IPS-11a (cell line): ENCODE measurements at regions not wholly inside any gene's neighbourhood (a gene's known extent, or its start where the extent isn't known, plus 50 kb on each side); places are given as distances from the start of the nearest gene placed in this dataset.
"Not testable (repeated sequence)": the region's sequence is repeated elsewhere in the genome, so short reads cannot be mapped to it uniquely, and the experiment has no call there.

Source experiments
- H3K4me3 ChIP-seq: one replicate; pipeline ENCODE4 v1.5.1; 2013; ENCODE audit warnings: low read depth, low read length, control low read depth

DNA sequence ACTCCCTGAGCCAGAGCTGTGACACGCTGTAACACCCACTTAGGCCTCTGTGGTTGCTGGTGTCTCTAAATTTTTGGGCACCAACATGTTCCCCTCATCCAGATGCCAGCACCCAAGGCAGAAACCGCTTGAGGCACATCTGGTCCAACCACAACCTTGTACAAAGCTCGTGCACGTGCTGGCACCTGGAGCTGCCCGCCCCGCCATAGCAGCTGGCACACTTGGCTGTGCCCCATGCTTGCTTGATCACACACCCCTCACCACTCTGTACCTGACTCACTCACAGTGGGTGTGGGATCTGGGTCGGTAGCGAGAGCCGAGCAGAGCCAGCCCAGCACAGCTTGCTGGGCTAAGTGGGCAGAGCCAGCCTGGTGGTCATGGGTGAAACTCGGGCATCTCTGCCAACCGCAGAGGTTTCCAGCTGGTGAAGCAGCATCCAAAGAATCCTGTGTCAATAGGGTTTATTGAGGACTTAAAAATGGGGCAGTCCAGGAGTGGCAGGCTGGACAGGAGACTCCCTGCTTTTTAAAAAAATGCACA lies 1210.4 kb downstream of the TYW1 start:
- H3K4me3 ChIP-seq, result no peak overlapping the region

DNA sequence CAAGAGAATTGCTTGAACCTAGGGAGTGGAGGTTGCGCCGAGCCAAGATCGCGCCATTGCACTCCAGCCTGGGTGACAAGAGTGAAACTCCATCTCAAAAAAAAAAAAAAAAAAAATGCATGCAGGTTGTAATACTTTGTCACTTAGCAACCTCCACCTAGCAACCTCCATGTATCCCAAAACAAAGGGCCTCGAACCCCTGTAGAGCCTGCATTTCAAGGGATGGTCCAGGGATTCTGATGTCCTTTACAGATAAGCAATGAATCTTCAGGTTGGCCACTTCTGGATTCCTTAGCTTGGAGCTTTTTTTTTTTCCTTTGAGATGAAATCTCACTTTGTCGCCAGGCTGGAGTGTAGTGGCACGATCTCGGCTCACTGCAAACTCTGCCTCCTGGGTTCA lies 1211.0 kb downstream of the TYW1 start:
- no peak overlapping the region for H3K4me3 ChIP-seq

DNA sequence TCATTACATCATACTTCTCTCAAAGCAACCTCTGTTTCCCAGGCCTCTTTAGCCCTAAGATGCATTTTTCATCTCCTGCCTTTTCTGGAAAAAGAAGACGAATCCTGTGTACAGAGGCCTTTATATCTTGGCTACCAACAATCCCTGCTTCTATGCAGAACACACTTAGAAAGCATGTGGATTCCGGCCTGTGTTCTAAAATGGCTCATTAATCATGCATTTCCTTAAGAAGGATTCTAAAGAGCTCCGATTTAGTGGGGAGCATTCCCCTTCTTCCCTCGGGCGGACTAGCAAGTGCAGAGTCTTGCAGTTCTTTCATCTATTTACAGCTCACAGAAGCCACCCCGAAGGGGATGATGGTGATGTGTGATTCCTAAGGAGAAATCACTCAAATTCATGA lies 1212.9 kb downstream of the TYW1 start:
- no peak overlapping the region for H3K4me3 ChIP-seq

DNA sequence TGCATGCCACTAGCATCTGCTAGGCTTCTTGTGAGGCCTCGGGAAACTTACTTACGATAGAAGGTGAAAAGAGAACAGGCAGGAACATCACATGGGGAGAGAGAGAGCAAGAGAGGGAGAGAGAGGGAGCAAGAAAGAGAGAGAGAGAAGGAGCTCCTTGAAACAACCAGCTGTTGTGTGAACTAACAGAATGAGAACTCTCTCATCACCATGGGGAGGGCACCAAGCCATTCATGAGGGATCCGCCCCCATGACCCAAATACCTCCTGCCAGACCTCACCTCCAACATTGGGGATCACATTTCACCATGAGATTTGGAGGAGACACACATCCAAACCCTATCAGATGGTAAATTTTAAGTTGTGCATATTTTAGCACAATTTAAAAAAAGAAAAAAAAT lies 1217.2 kb downstream of the TYW1 start:
- H3K4me3 ChIP-seq, result no peak overlapping the region

- H3K4me3 ChIP-seq, result no peak overlapping the region
Measured at GRCh38 chr7:68216051-68216450, 1219.4 kb downstream of the TYW1 start.

DNA sequence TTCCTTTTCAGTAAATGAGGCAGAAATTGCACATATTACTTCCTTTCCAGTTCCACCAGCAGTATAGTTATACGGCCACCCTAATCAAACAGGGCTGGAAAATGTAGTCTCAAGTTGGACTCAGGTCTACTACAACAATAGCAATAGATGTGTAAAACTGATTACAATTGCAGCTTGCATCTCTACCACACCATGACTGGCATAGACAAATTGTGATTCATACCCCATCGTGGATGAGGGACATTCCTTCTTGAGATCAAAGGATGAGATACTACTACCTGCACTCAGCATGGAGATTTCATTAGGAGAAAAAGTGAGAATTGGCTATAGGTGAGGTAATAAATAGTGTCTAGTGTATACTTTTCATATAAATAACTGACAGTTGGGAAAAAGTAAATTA lies 1220.8 kb downstream of the TYW1 start:
- no peak overlapping the region for H3K4me3 ChIP-seq

DNA sequence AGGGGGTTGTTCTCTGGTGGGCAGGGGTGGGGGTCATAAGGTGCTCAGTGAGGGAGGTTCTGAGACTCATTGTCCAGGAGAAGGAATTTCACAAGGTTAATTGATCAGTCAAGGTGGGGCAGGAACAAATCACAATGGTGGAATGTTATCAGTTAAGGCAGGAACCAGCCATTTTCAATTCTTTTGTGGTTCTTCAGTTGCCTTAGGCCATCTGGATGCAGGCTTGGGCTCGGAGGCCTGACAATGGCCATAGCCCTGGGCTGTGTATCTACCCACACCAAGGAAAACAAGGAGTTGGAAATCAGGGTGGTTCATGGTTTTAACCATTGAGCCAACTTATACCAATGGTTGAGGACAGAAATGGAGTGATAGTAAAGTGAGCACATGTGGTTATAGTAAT lies 1221.8 kb downstream of the TYW1 start:
- H3K4me3 ChIP-seq, result no peak overlapping the region

GRCh38 chr7:68222311-68222710 lies 1225.7 kb downstream of the TYW1 start:
- H3K4me3 ChIP-seq, result no peak overlapping the region

DNA sequence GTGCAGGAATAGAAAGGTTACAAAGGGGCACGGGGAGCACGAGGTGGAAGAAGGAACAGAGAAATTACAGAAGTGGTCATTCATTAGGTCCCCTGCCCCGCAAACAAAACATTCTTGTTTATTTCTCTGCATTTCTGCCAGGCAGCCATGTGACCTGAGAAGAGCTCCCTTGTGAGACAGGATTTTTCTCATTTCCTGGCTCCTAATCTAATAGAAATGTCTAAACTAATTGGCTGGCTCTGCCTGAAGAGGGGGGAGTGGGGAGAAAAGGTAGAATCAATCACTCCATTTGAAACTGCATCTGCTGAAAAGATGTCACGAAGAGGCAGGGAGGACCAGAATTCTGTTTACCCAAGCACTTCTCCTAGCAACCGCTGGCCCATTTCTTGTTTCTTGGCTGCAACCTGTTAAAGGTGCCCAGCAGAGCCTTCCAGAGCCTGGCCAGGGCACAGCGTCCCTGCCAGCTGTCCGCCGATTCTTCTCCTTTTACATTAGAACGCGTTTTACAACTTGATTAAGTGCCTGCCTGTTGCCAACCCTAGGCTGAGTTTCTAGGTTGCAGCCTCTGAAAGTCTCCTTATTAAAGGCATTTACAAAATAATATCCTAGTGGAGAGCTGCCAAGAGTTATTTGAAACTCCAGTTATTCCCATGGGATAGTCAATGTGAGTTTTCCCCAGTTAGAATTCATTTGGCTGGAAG lies 1227.6 kb downstream of the TYW1 start:
- no peak overlapping the region for H3K4me3 ChIP-seq

GRCh38 chr7:68231011-68231410 lies 1234.4 kb downstream of the TYW1 start:
- not testable (repeated sequence) for H3K4me3 ChIP-seq

GRCh38 chr7:68235937-68236336 lies 1239.3 kb downstream of the TYW1 start:
- no peak overlapping the region for H3K4me3 ChIP-seq

GRCh38 chr7:68238204-68238805 lies 1241.7 kb downstream of the TYW1 start:
- no peak overlapping the region for H3K4me3 ChIP-seq

DNA sequence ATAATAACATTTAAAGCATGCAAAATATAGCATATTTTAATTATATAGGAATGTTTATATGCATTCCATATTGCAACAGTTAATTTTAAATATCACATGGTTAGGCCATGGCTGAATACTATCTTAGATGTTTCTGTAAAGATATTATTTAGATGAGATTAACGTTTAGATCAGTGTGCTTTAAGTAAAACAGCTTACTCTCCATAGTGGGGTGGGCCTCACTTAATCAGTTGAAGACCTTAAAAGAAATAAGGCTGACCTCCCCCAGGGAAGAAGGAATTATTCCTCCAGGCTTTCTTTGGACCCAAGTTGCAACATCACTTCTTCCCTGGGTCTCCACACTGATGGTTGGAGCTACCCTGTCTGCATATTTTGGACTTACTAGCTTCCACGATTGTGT lies 1246.5 kb downstream of the TYW1 start:
- no peak overlapping the region for H3K4me3 ChIP-seq

- no peak overlapping the region for H3K4me3 ChIP-seq
Measured at GRCh38 chr7:68244389-68244788, 1247.8 kb downstream of the TYW1 start.

DNA sequence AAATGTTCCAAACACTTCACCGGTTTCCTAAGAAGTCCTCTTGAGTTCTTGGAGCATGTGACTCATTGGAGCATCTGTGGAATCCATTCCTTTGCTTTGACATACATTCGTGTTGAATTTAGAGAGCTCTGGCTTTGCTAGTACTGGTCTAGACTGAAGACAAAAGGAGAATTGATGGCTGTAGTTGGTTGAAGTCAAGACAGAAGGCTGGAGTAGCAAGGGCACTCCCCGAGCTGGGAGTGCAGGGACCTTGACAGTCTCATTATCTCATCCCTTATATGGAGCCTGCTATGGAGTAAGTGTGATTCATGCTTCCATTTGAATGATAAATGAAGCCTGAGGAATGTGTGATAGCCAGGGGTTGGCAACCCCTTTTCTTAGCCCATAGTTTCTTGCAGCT lies 1249.1 kb downstream of the TYW1 start:
- no peak overlapping the region for H3K4me3 ChIP-seq

DNA sequence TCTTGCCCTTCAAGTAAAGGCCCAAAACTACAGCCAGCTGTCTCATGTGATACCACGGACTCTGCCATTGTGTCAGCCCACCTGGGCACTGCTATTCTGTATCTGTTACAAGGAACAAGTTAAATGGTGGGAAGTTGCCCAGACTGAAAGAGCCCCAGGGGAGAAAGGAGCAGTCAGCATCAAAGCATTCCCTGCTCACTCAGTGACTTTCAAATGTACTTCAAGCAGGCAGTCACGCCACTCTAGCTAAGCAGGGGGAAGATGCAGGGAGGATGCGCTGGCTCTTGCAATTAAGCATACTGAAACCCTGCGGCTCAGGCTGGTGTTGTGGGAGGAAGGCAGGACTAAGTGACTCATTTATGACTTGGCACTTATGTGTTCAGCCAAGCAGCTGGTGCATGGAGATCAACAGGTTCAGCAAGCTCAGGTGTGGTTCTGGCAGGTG lies 1249.6 kb downstream of the TYW1 start:
- H3K4me3 ChIP-seq, result no peak overlapping the region

GRCh38 chr7:68247126-68247525 lies 1250.5 kb downstream of the TYW1 start:
- no peak overlapping the region for H3K4me3 ChIP-seq

DNA sequence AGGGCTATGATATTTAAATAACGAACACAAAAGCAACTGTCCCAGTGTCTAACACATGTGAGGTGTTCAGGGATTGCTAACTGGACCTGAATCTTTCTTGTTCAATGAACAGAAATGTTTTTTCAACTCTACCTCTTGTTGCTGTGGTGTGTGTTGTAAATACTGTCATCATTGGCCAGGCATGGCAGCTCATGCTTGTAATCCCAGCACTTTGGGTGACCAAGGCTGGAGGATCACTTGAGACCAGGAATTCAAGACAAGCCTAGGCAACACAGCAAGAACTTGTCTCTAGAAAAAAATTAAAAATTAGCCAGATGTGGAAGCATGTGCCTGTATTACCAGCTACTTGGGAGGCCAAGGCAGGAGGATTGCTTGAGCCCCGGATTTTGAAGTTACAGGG lies 1250.9 kb downstream of the TYW1 start:
- H3K4me3 ChIP-seq, result no peak overlapping the region

GRCh38 chr7:68248973-68249372 lies 1252.3 kb downstream of the TYW1 start:
- H3K4me3 ChIP-seq, result no peak overlapping the region

DNA sequence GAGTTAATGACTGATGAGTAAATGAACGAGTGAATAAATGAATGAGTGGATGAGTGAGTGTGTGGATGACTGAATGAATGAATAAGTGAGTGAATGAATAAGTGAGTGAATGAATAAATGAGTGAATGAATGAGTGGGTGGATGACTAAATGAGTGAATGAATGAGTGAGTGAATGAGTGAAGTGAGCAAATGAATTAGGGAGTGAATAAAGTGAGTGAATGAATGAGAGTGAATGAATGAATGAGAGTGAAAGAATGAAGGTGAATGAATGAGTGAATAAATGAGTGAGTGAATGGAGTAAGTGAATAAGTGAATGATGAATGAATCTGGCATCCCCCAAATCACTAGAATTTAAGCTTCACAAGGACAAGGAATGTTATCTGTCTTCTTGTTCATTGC lies 1253.0 kb downstream of the TYW1 start:
- no peak overlapping the region for H3K4me3 ChIP-seq

DNA sequence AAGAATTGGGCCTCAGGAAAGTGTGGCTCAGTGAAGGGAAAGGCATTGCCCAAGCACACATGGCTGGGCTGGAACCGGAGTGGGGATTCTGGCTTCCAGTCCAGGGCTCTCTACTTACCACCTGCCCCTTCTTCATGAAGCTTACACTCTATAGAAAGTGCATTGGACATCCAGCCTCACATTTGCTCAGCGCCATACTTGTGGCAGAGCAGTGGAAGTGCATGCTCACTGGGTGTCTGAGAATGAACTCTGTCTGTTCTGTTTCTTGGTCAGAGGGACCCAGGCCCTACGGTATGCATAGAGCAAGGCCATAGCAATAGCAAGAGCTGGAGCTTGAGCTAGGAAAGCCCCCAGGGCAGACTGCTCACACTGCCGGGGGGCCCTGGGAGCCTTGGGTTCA lies 1253.5 kb downstream of the TYW1 start:
- H3K4me3 ChIP-seq, result no peak overlapping the region

DNA sequence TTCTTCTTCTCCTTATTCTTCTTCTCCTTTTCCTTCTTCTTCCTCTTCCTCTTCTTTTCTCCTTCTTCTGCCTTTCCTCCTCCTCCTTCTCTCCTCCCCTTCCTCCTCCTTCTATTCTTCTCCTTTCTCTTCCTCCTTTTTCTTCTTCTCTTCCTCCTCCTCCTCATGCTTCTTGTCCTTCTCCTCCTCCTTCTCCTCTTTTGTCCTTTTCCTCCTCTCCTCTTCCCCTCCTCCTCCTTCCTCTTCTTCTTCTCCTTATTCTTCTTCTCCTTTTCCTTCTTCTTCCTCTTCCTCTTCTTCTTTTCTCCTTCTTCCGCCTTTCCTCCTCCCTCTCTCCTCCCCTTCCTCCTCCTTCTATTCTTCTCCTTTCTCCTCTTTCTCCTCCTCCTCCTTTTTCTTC lies 1258.2 kb downstream of the TYW1 start:
- not testable (repeated sequence) for H3K4me3 ChIP-seq

- no peak overlapping the region for H3K4me3 ChIP-seq
Measured at GRCh38 chr7:68256295-68256694, 1259.7 kb downstream of the TYW1 start.
